Activated CD4-positive, alpha-beta T cell treated with anti-CD3 and anti-CD28 coated beads for 36 hours (primary cell): ENCODE measurements at regions not wholly inside any gene's neighbourhood (a gene's known extent, or its start where the extent isn't known, plus 50 kb on each side); places are given as distances from the start of the nearest gene placed in this dataset.
"Not testable (repeated sequence)": the region's sequence is repeated elsewhere in the genome, so short reads cannot be mapped to it uniquely, and the experiment has no call there.

ENCODE experiments used
- ATAC-seq: fragments of 200-7000 bp; cut with Tn5 transposase; one replicate; pipeline ENCODE4 v1.10.0; 2021; ENCODE audit warnings: mild to moderate bottlenecking, moderate library complexity
- CTCF ChIA-PET: fragments of 350-600 bp; sonication (Branson Sonifier 250); formaldehyde crosslinking; loops from one replicate; lab custom pipeline; 2021; ENCODE audit warnings: antibody characterized with exemption; lab: Charles Lee
- POLR2A ChIA-PET: fragments of 350-600 bp; sonication (Branson Sonifier 250); formaldehyde crosslinking; loops from one replicate; lab custom pipeline; 2021; ENCODE audit warnings: antibody characterized with exemption, inconsistent platforms; lab: Charles Lee
- DNase-seq: peaks from one replicate; pipeline ENCODE4 v3.0.0-alpha.2; 2020
- H3K27ac Mint-ChIP-seq: one replicate; pipeline ENCODE4 v1.8.0; 2021; ENCODE audit warnings: mixed read lengths
- H3K27me3 Mint-ChIP-seq: one replicate; pipeline ENCODE4 v1.8.0; 2021; ENCODE audit warnings: mixed read lengths
- H3K36me3 Mint-ChIP-seq: one replicate; pipeline ENCODE4 v1.8.0; 2021; ENCODE audit warnings: low read depth, mixed read lengths
- H3K4me1 Mint-ChIP-seq: one replicate; pipeline ENCODE4 v1.8.0; 2021; ENCODE audit warnings: mixed read lengths
- H3K4me3 Mint-ChIP-seq: one replicate; pipeline ENCODE4 v1.8.0; 2021; ENCODE audit warnings: mild to moderate bottlenecking, moderate library complexity, mixed read lengths
- H3K9me3 Mint-ChIP-seq: one replicate; pipeline ENCODE4 v1.8.0; 2021; ENCODE audit warnings: low read depth, mixed read lengths
- intact Hi-C, 2 experiments: fragments of 100-400 bp; cut with DNase I in 1 of 2; cut with micrococcal nuclease in 1 of 2; formaldehyde crosslinking; loops; one replicate each; pipeline versions ENCODE4 v1.14.2 to v1.15.1; 2022 to 2024; cut with DNase I, micrococcal nuclease

DNA sequence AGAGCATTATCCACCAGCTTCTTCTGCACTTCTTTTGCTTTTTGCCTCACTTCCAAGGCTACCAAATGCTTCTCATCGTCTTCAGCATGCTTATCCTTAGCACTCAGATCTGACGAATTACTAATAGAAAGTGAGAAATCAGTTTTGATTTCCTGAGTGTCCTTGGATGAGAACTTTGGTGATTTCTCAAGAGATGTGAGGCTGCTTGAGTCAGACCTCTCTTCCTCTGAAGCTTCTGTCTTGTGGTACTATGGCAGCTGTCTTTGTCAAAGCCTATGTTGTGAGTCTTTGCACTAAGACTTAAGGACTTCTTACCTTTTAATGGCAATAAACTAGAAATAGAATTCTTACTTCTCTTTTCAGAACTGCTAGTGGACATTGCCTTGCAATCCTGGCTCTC lies 169.9 kb downstream of the CPE start:
- H3K4me3 Mint-ChIP-seq = no peak overlapping the region
- H3K27me3 Mint-ChIP-seq = peaks cover 5% of the 10 kb centered on the region
- H3K27ac Mint-ChIP-seq = no peak overlapping the region
- DNase-seq (no peak), ATAC-seq (no peak)
- intact Hi-C loops = no loop called here
- H3K4me1 Mint-ChIP-seq = peaks cover 8% of the 10 kb centered on the region
- CTCF ChIA-PET = interaction anchor here (0.7 to 1.5 kb wide), 3 partner anchors 9 to 830 kb away, joined by 3 to 4 read pairs (median 3); no protein-coding TSS in a partner anchor
- POLR2A ChIA-PET = no interaction called here
- no peaks in the 10 kb centered on the region for H3K9me3 Mint-ChIP-seq
- no peaks in the 10 kb centered on the region for H3K36me3 Mint-ChIP-seq

DNA sequence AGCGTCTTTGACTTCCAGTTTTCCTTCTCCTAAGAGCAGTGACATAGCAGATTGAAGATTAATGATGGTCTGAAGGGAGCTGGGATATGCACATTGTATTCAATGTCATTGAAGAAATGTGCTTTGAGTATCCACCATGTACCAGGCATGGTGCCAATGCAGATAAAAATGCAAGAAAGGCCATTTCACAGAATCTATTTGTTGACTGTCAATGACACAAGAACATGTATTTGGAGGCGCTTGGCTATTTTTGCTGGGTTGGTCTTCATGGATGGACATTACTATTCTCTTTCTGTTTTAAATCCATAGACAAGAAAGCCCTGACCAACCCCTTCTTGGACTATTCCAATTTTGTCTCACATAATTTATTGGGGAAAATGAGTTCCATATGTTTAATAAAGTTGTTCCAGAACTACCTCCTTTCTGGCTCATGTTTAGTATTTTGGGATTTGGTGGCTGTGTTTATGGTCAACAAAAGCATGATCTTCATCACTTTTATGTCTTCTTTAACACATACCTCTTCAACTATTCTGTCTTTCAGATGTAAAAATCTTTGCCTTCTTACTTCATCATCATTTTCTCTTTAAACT lies 174.5 kb downstream of the CPE start:
- peaks cover 2% of the 10 kb centered on the region for H3K9me3 Mint-ChIP-seq
- intact Hi-C loops = no loop called here
- DNase-seq (no peak), ATAC-seq (no peak)
- ChIA-PET POLR2A (interaction anchor here (0.7 kb wide), 1 partner anchor 35 kb away, joined by 3 read pairs; no protein-coding TSS in a partner anchor), CTCF (no interaction called here)
- H3K4me3 Mint-ChIP-seq = no peak overlapping the region
- no peak overlapping the region for H3K27ac Mint-ChIP-seq
- no peaks in the 10 kb centered on the region for H3K4me1 Mint-ChIP-seq
- peaks cover 8% of the 10 kb centered on the region for H3K27me3 Mint-ChIP-seq
- no peaks in the 10 kb centered on the region for H3K36me3 Mint-ChIP-seq

DNA sequence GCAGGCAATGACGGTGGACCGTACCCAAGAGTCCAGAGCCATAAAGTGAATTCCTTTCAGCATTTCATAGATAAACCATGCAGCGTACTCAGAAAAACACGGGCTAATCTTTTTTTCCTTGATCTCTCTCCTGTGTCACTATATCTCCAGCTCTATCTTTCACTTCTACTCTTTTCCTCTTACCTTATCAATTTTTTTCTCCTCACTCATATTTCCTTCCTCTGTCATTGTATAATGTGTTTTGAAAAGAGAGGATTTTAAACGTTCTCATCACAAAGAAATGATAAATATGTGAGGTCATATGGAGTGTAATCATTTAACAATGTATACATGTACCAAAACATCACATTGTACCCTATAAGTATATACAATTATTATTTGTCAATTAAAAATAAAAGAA lies 176.5 kb downstream of the CPE start:
- Mint-ChIP-seq H3K4me1 (no peaks in the 10 kb centered on the region), H3K9me3 (peaks cover 2% of the 10 kb centered on the region), H3K27me3 (peaks cover 8% of the 10 kb centered on the region), H3K27ac (no peak overlapping the region), H3K36me3 (no peaks in the 10 kb centered on the region), H3K4me3 (no peak overlapping the region)
- ATAC-seq (no peak), DNase-seq (no peak)
- ChIA-PET CTCF (no interaction called here), POLR2A (no interaction called here)
- intact Hi-C loops = no loop called here

DNA sequence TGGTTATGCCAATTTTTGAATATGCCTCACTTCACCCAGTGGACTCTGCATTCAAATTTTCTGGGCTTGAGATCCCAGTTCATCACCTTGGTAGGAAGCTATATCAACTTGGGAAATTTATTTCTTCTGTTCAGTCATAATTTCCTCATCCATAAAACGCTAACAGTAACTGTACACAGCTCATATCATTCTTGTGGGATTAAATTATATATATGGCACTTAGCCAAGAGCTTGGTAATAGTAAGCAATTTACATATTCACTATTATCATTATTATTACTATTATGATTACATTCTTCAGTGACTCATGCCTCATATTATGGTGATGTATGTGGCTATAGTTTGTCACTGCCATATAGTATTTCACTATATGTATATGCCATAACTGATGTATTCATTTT lies 177.6 kb downstream of the CPE start:
- ChIA-PET CTCF (no interaction called here), POLR2A (no interaction called here)
- DNase-seq (no peak), ATAC-seq (no peak)
- H3K27ac Mint-ChIP-seq = no peak overlapping the region
- peaks cover 2% of the 10 kb centered on the region for H3K9me3 Mint-ChIP-seq
- H3K27me3 Mint-ChIP-seq = peaks cover 6% of the 10 kb centered on the region
- no peaks in the 10 kb centered on the region for H3K4me1 Mint-ChIP-seq
- no peak overlapping the region for H3K4me3 Mint-ChIP-seq
- intact Hi-C loops = no loop called here
- H3K36me3 Mint-ChIP-seq = no peaks in the 10 kb centered on the region

DNA sequence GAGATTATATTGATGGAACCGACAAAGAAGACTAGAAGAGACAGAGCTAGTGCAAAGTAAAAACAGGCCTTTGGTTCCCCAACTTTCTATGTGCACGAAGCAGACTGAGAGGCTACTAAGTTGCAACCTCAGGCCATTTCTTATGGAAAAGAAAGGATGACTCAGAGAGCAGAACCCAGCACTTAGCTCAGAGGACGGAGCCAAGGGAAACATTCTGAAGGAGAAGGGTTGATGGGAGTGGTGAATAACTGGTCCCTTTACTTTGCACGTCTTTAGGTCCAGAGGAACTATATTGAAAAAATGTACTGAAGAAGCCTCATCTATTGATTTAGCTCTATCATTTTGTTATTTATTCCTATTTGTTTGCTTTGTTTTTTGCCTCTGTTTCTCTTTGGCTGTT lies 182.1 kb downstream of the CPE start:
- POLR2A ChIA-PET = no interaction called here
- ATAC-seq = no peak
- Mint-ChIP-seq H3K36me3 (no peaks in the 10 kb centered on the region), H3K9me3 (peaks cover 2% of the 10 kb centered on the region), H3K27ac (no peak overlapping the region), H3K4me1 (no peaks in the 10 kb centered on the region), H3K27me3 (peaks cover 7% of the 10 kb centered on the region), H3K4me3 (no peak overlapping the region)
- CTCF ChIA-PET = interaction anchor here (1.4 kb wide), 1 partner anchor 467 kb away, joined by 3 read pairs; no protein-coding TSS in a partner anchor
- DNase-seq = no peak
- intact Hi-C loops = no loop called here

DNA sequence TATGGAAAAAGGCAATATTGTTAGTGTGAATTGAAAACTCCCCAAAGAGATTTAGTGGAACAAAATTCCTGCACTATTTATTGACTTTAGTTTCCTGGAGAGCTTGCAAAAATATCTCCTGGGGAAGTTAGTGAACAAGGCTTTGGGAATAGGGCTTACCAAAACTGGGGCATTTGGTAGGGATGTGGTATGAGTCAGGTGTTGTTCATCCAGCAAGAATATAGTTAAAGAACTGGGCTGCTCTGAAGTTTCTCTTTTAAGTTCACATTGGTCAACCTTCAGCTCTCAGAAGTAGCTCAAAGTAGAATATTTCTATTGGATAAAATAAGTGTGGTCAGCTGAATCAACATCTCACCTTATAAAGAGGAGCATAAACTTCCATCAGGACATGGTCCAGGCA lies 185.0 kb downstream of the CPE start:
- H3K36me3 Mint-ChIP-seq = no peaks in the 10 kb centered on the region
- no peak for DNase-seq
- H3K4me1 Mint-ChIP-seq = no peaks in the 10 kb centered on the region
- H3K9me3 Mint-ChIP-seq = no peaks in the 10 kb centered on the region
- ChIA-PET CTCF (interaction anchor here (0.7 to 1.2 kb wide), 2 partner anchors 29 to 744 kb away, joined by 3 to 4 read pairs; no protein-coding TSS in a partner anchor), POLR2A (no interaction called here)
- no peak overlapping the region for H3K27ac Mint-ChIP-seq
- intact Hi-C loops = no loop called here
- no peak overlapping the region for H3K4me3 Mint-ChIP-seq
- peaks cover 8% of the 10 kb centered on the region for H3K27me3 Mint-ChIP-seq
- no peak for ATAC-seq

DNA sequence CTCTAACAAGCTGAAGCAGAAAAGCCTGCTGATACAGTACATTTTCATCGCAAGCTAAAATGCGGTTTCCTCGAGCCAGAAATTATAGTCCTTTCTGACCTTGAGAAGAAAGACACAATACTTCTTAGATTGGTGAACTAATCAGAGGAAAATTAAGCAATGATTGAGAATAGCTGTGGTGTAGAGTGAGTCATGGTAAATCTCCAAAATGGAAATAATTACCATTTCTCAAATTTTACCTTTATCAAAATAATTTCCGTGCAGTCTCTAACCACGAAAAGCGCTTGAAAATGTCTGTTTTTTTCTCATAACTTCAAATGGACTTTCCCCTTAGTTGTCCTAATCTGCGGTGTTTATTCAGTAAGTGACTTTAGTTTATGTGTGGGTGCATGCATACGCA lies 190.2 kb downstream of the CPE start:
- Mint-ChIP-seq H3K4me1 (no peaks in the 10 kb centered on the region), H3K4me3 (no peak overlapping the region), H3K27me3 (peaks cover 8% of the 10 kb centered on the region), H3K27ac (no peak overlapping the region), H3K36me3 (no peaks in the 10 kb centered on the region), H3K9me3 (no peaks in the 10 kb centered on the region)
- ATAC-seq (no peak), DNase-seq (no peak)
- POLR2A ChIA-PET = no interaction called here
- intact Hi-C loops = no loop called here
- CTCF ChIA-PET = no interaction called here

DNA sequence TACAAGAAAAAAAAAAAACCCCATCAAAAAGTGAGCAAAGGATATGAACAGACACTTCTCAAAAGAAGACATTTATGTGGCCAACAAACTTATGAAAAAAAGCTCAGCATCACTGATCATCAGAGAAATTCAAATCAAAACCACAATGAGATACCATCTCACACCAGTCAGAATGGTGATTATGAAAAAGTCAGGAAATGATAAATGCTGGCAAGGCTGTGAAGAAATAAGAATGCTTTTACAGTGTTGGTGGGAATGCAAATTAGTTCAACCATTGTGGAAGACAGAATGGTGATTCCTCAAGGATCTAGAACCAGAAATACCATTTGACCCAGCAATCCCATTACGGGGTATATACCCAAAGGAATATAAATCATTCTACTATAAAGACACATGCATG lies 192.7 kb downstream of the CPE start:
- H3K4me1 Mint-ChIP-seq, H3K27ac Mint-ChIP-seq, POLR2A ChIA-PET, H3K4me3 Mint-ChIP-seq, ATAC-seq, H3K9me3 Mint-ChIP-seq, intact Hi-C loops, DNase-seq, CTCF ChIA-PET, H3K27me3 Mint-ChIP-seq, H3K36me3 Mint-ChIP-seq: not testable (repeated sequence)

DNA sequence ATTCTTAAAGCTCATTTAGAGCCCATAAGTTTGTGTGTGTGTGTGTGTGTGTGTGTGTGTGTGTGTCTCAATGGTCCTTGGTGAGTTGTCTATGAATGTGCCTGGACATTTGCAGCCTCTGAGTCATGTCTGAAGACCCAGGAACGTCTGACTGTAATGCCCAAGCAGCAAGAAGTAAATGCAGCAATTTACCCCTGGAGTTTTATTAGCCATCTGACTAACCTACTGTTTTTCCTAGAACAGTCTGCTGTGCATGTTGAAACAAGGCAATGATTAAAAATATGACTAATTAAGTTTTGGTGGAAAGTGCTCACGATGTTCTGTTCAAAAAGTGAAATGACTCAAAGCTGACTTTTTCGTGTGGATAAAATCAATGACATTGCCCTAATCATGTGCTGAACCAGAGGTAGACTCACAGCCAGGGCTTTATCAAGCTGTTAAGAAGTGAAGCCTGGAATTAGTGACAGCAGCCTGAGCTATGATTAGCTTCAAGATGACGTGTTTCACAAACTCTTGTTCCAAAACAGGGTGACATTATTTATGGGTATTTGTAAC lies 201.6 kb downstream of the CPE start:
- POLR2A ChIA-PET = no interaction called here
- ATAC-seq = peak; percentile 73
- Mint-ChIP-seq H3K27me3 (no peaks in the 10 kb centered on the region), H3K4me3 (no peak overlapping the region), H3K9me3 (no peaks in the 10 kb centered on the region), H3K36me3 (no peaks in the 10 kb centered on the region), H3K27ac (no peak overlapping the region), H3K4me1 (no peaks in the 10 kb centered on the region)
- no peak for DNase-seq
- CTCF ChIA-PET = no interaction called here
- intact Hi-C loops = no loop called here

DNA sequence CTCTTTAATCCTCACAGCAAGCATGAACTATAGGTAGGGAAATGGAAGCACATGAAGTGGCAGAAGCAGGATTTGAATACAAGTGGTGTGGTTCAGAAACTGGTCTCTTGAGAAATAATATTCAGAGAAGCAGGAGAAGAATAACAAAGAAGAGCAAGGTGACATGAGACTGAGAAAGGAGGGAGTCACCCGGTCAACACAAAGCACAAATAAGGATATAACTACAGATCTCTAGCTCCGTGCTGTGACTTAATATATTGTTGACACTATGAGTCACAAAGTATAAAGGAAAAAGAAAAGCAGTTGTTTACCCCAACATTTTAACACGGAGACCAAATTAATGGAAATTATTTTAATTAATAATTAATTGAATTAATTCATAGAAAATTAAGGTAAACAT lies 204.5 kb downstream of the CPE start:
- H3K27ac Mint-ChIP-seq = no peak overlapping the region
- DNase-seq (no peak), ATAC-seq (no peak)
- no peak overlapping the region for H3K4me3 Mint-ChIP-seq
- peaks cover 2% of the 10 kb centered on the region for H3K9me3 Mint-ChIP-seq
- intact Hi-C loops = no loop called here
- CTCF ChIA-PET = no interaction called here
- H3K27me3 Mint-ChIP-seq = no peaks in the 10 kb centered on the region
- no peaks in the 10 kb centered on the region for H3K36me3 Mint-ChIP-seq
- no peaks in the 10 kb centered on the region for H3K4me1 Mint-ChIP-seq
- POLR2A ChIA-PET = no interaction called here

DNA sequence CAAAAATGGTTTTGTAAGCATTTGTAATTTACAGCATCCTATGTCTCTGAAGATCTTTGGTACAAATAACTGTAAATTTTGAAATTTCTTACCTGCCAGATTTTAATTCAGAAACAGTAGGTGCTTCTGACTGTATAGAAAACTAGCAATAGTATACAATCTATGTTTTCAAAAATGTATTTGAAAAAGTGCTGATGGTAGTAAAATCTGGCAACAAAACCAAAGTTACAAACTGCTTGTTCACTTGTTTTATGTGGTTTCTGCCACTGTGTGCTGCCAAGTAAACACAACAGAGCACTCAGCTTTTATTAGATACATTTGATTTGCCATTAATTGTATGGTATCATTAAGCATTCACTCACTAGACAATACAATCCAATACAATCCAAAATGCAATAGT lies 206.1 kb downstream of the CPE start:
- H3K4me3 Mint-ChIP-seq = no peak overlapping the region
- CTCF ChIA-PET = no interaction called here

DNA sequence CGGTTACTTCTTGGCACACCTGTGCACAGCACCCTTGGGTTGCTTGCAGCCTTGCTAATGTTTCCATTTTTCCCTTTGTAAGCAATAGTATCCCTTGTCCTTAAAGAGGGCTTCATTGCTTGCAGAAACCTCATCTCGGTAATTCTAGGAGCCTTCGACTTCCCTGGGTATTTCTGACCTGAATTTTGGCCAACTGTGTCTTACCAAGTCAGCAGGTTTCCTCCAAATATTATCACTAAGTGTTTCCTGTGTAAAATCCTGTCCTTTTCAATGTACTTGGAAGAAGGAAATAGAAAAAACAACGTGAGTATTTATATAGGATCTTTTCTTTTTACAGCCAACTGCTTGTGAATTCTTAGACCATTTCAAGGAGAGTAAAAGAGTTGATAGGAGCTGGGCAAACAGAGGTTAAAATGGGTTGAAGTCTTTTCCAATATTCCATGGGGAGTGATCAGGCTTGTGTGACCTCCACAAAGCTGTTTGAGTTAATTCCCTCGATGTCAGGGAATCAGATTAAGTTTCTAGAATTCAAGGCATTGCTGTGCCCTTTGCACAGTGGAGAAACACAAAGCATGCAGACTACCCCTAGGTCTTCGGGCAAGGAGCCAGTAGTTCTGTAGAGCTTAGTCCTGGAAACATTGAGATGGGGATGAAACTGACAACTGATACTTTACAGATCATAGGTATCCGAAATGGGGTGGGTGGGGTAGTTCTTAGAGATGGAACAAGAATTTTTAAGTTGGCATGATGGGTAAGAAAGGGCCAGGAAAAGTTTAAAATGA lies 209.9 kb downstream of the CPE start:
- Mint-ChIP-seq H3K9me3 (peaks cover 2% of the 10 kb centered on the region), H3K27ac (no peak overlapping the region), H3K36me3 (no peaks in the 10 kb centered on the region), H3K4me3 (no peak overlapping the region), H3K27me3 (peaks cover 1% of the 10 kb centered on the region), H3K4me1 (no peaks in the 10 kb centered on the region)
- no peak for ATAC-seq
- intact Hi-C loops = no loop called here
- ChIA-PET CTCF (no interaction called here), POLR2A (no interaction called here)
- no peak for DNase-seq

More for the DNA sequence above, 206.1 kb downstream of the CPE start:
- H3K27ac Mint-ChIP-seq = no peak overlapping the region
- H3K9me3 Mint-ChIP-seq = peaks cover 2% of the 10 kb centered on the region
- DNase-seq (no peak), ATAC-seq (no peak)
- H3K27me3 Mint-ChIP-seq = no peaks in the 10 kb centered on the region
- H3K36me3 Mint-ChIP-seq = no peaks in the 10 kb centered on the region
- intact Hi-C loops = no loop called here
- POLR2A ChIA-PET = interaction anchor here (0.6 kb wide), 1 partner anchor 107 kb away, joined by 18 read pairs; no protein-coding TSS in a partner anchor
- no peaks in the 10 kb centered on the region for H3K4me1 Mint-ChIP-seq
